ENCODE measurements at regions not wholly inside any gene's neighbourhood (a gene's known extent, or its start where the extent isn't known, plus 50 kb on each side); places are given as distances from the start of the nearest gene placed in this dataset.

DNA sequence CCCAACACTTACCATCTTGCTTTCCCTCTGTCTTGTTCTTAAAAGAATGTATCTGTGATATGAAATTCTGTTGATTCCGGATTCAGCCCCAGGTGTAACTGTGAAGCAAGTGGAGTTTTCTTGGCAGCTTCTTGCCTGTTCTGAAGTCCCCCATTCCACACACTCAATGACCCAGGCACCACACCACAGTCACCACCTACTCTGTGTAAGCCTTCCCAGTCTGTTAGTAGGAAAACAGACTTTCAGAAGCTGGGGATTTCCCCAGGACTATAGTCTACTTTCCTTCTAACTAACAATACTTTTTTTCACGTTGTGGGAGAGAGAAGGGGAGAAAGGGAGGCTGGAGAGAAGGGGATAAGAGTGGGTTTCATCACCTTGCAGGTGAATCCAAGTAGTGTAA lies 299.1 kb upstream of the PROX1 start:
- H3K79me2 ChIP-seq (ENCODE audit: insufficient read depth, low read depth, low read length) = no peaks in the 10 kb centered on the region
- no peak overlapping the region for H3K27ac ChIP-seq (ENCODE audit: low read depth, low read length, poor library complexity, severe bottlenecking)
- no peak overlapping the region for H3K4me3 ChIP-seq (ENCODE audit: low read depth, low read length, poor library complexity, severe bottlenecking)
- intact Hi-C loops (cut with micrococcal nuclease; ENCODE audit: unreplicated experiment) = no loop called here
- H3K4me1 ChIP-seq (ENCODE audit: insufficient read depth, low read length, poor library complexity, severe bottlenecking) = no peaks in the 10 kb centered on the region
- no peak overlapping the region for H3K4me2 ChIP-seq (ENCODE audit: low read length)
- TF ChIP-seq, protein P1, sequence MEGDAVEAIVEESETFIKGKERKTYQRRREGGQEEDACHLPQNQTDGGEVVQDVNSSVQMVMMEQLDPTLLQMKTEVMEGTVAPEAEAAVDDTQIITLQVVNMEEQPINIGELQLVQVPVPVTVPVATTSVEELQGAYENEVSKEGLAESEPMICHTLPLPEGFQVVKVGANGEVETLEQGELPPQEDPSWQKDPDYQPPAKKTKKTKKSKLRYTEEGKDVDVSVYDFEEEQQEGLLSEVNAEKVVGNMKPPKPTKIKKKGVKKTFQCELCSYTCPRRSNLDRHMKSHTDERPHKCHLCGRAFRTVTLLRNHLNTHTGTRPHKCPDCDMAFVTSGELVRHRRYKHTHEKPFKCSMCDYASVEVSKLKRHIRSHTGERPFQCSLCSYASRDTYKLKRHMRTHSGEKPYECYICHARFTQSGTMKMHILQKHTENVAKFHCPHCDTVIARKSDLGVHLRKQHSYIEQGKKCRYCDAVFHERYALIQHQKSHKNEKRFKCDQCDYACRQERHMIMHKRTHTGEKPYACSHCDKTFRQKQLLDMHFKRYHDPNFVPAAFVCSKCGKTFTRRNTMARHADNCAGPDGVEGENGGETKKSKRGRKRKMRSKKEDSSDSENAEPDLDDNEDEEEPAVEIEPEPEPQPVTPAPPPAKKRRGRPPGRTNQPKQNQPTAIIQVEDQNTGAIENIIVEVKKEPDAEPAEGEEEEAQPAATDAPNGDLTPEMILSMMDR (conservative IDR thresholded peaks at IDR 0.05; ENCODE audit: low read length) = no peak
- POLR2A ChIA-PET = no interaction called here
- no peaks in the 10 kb centered on the region for H4K20me1 ChIP-seq (ENCODE audit: insufficient read depth, low read length)
- no peak for DNase-seq (ENCODE audit: low spot score)
- BruUV-seq (replicated peaks) = no TSS peak
- no peaks in the 10 kb centered on the region for H3K9me2 ChIP-seq (ENCODE audit: insufficient read depth, low read length)
- H2AFZ ChIP-seq (ENCODE audit: low read length) = no peak overlapping the region
- no peaks in the 10 kb centered on the region for H3K9me3 ChIP-seq (ENCODE audit: low read length)
- CTCF ChIA-PET (ENCODE audit: unreplicated experiment) = no interaction called here
- no peaks in the 10 kb centered on the region for H3K36me3 ChIP-seq (ENCODE audit: insufficient read depth, low read length)

DNA sequence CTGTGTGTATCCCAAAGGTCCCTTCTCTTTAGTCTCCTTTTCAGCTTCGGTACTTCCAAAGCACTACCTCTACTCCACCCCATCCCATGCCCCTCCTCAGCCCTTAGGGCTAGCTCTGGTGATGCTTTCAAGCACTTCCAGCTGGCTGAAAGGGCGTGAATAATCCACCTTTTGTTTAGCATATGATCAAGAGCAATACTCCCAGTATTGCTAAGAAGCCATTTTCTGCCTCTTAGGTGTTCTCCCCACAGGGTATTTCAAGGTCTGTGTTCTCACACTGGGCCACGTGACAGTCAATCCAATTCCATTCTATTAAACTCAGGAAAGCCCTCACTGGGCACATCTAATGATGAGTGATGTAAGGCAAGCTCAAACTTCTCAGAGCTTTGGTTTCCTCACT lies 298.5 kb upstream of the PROX1 start:
- Histone ChIP-seq H3K4me3 (ENCODE audit: low read depth, low read length, poor library complexity, severe bottlenecking) (no peak overlapping the region), H3K79me2 (ENCODE audit: insufficient read depth, low read depth, low read length) (no peaks in the 10 kb centered on the region), H2AFZ (ENCODE audit: low read length) (no peak overlapping the region), H3K9me2 (ENCODE audit: insufficient read depth, low read length) (no peaks in the 10 kb centered on the region), H4K20me1 (ENCODE audit: insufficient read depth, low read length) (no peaks in the 10 kb centered on the region), H3K9me3 (ENCODE audit: low read length) (no peaks in the 10 kb centered on the region), H3K36me3 (ENCODE audit: insufficient read depth, low read length) (no peaks in the 10 kb centered on the region), H3K4me2 (ENCODE audit: low read length) (no peak overlapping the region), H3K4me1 (ENCODE audit: insufficient read depth, low read length, poor library complexity, severe bottlenecking) (no peaks in the 10 kb centered on the region), H3K27ac (ENCODE audit: low read depth, low read length, poor library complexity, severe bottlenecking) (no peak overlapping the region)
- TF ChIP-seq, protein P1 (conservative IDR thresholded peaks at IDR 0.05; ENCODE audit: low read length) = no peak
- TF ChIP-seq EZH2phosphoT487 (IDR thresholded peaks at IDR 0.05; ENCODE audit: borderline replicate concordance, low read depth, low read length) = no peak
- ChIA-PET CTCF (ENCODE audit: unreplicated experiment) (interaction anchor here (0.9 kb wide), 1 partner anchor 215 kb away, joined by 3 read pairs; no protein-coding TSS in a partner anchor), POLR2A (interaction anchor here (0.8 kb wide), 1 partner anchor 11 kb away, joined by 3 read pairs; no protein-coding TSS in a partner anchor)
- BruUV-seq (replicated peaks) = no TSS peak
- no peak for DNase-seq (ENCODE audit: low spot score)
- intact Hi-C loops (cut with micrococcal nuclease; ENCODE audit: unreplicated experiment) = no loop called here

DNA sequence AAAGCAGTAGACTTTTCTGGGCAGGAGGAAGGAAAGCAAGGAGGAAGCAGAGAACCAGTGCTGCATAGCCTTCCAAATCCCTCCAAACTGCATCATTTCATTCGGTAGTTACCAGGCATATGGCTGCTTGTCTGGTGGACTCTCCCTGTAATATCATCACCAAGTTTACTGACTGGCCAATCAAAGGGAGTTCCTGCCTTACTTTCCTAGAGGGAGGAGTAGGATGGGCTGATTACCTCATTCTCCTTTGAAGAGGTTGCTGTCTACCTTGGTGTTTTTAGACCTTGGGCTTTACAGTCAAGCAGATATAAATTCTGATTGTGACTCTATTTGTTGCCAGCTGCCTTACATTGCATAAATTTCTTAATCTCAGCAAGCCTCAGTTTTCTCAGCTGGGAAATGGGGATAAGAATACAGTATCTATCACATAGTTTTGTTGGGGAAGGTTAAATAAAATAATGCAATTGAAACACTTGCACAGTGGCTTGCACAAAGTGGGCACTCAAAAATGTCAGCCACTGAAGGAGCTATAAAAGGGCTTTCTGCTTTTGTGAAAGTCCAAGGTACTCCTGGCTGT lies 297.3 kb upstream of the PROX1 start:
- Histone ChIP-seq H3K36me3 (ENCODE audit: insufficient read depth, low read length) (no peaks in the 10 kb centered on the region), H3K4me1 (ENCODE audit: insufficient read depth, low read length, poor library complexity, severe bottlenecking) (no peaks in the 10 kb centered on the region), H3K4me2 (ENCODE audit: low read length) (no peak overlapping the region), H3K4me3 (ENCODE audit: low read depth, low read length, poor library complexity, severe bottlenecking) (no peak overlapping the region), H3K9me2 (ENCODE audit: insufficient read depth, low read length) (no peaks in the 10 kb centered on the region), H3K27ac (ENCODE audit: low read depth, low read length, poor library complexity, severe bottlenecking) (no peak overlapping the region), H4K20me1 (ENCODE audit: insufficient read depth, low read length) (no peaks in the 10 kb centered on the region), H2AFZ (ENCODE audit: low read length) (no peak overlapping the region), H3K9me3 (ENCODE audit: low read length) (no peaks in the 10 kb centered on the region), H3K79me2 (ENCODE audit: insufficient read depth, low read depth, low read length) (no peaks in the 10 kb centered on the region)
- POLR2A ChIA-PET = interaction anchor here (0.6 kb wide), 1 partner anchor 190 kb away, joined by 3 read pairs; no protein-coding TSS in a partner anchor
- BruUV-seq (replicated peaks) = no TSS peak
- DNase-seq (ENCODE audit: low spot score) = no peak
- intact Hi-C loops (cut with micrococcal nuclease; ENCODE audit: unreplicated experiment) = no loop called here
- CTCF ChIA-PET (ENCODE audit: unreplicated experiment) = no interaction called here
- TF ChIP-seq, protein P1 (conservative IDR thresholded peaks at IDR 0.05; ENCODE audit: low read length) = no peak
- no peak for TF ChIP-seq EZH2phosphoT487 (IDR thresholded peaks at IDR 0.05; ENCODE audit: borderline replicate concordance, low read depth, low read length)
